ENCODE measurements at regions not wholly inside any gene's neighbourhood (a gene's known extent, or its start where the extent isn't known, plus 50 kb on each side); places are given as distances from the start of the nearest gene placed in this dataset.

DNA sequence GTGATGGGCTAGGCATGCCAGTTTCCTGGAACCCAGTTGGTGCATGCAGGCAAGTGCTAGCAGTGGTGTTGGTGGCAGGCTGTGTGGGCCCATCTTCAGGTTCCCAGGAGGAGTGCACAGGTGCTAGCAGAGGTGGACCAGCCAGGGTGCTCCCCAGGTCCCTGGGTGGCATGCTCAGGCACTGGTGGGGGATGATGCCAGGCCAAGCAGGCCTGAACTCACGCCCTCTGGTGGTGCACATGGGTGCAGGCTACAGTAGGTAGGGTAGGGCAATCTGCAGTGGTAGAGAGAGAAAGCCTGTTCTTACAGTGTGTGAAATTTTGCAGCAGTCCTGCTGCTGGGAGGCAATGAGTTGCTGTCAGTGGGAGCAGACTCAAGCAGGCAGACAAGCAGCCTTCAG, 1651.8 kb downstream of the DPP10 start:
- no peaks in the 10 kb centered on the region for H3K4me1 ChIP-seq (ENCODE audit: insufficient read depth, low read length, poor library complexity, severe bottlenecking)
- no peaks in the 10 kb centered on the region for H3K36me3 ChIP-seq (ENCODE audit: insufficient read depth, low read length)
- no peaks in the 10 kb centered on the region for H3F3A ChIP-seq (ENCODE audit: low read depth)
- no peak overlapping the region for H3K4me3 ChIP-seq (ENCODE audit: low read length, poor library complexity, severe bottlenecking)
- H4K20me1 ChIP-seq (ENCODE audit: insufficient read depth, low read length, poor library complexity, severe bottlenecking): no peaks in the 10 kb centered on the region
- no peaks in the 10 kb centered on the region for H3K9me3 ChIP-seq (ENCODE audit: insufficient read depth, low read depth, low read length)
- H3K79me2 ChIP-seq (ENCODE audit: insufficient read depth, low read length): no peaks in the 10 kb centered on the region
- H3K27me3 ChIP-seq (ENCODE audit: insufficient read depth, low read length, poor library complexity, severe bottlenecking): no peaks in the 10 kb centered on the region
- no peaks in the 10 kb centered on the region for H3K9me2 ChIP-seq (replicated peaks; ENCODE audit: low read depth, low read length)
- H3K9ac ChIP-seq (ENCODE audit: low read depth, low read length, poor library complexity, severe bottlenecking): no peak overlapping the region
- no peak overlapping the region for H2AFZ ChIP-seq (ENCODE audit: low read length)
- TF ChIP-seq, protein P1, sequence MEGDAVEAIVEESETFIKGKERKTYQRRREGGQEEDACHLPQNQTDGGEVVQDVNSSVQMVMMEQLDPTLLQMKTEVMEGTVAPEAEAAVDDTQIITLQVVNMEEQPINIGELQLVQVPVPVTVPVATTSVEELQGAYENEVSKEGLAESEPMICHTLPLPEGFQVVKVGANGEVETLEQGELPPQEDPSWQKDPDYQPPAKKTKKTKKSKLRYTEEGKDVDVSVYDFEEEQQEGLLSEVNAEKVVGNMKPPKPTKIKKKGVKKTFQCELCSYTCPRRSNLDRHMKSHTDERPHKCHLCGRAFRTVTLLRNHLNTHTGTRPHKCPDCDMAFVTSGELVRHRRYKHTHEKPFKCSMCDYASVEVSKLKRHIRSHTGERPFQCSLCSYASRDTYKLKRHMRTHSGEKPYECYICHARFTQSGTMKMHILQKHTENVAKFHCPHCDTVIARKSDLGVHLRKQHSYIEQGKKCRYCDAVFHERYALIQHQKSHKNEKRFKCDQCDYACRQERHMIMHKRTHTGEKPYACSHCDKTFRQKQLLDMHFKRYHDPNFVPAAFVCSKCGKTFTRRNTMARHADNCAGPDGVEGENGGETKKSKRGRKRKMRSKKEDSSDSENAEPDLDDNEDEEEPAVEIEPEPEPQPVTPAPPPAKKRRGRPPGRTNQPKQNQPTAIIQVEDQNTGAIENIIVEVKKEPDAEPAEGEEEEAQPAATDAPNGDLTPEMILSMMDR (conservative IDR thresholded peaks at IDR 0.05; ENCODE audit: low read length): no peak; the same call in 1 of the 2 replicates
- no peak for TF ChIP-seq EZH2phosphoT487 (IDR thresholded peaks at IDR 0.05; ENCODE audit: borderline replicate concordance)
- H3K4me2 ChIP-seq (ENCODE audit: low read depth, low read length, poor library complexity, severe bottlenecking): no peak overlapping the region

DNA sequence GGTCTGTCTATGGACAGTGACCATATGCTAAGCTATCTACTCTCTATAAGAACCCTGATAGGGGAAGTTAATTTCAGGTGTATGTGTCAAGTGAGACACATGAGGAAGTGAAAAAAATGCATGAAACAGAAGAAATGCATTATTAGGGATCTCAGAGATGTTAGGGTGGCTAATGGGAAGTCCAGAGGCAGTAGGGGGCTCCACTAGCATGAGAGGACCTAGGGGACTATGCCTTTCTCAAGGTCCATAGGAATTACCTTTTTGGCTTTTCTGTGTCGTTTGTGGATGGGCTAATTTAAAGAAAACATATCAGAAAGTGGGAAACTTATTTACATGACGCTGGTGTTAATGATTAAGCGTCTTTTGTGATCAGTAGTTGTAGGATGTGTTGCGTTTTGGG, 1653.2 kb downstream of the DPP10 start:
- H3K36me3 ChIP-seq (ENCODE audit: insufficient read depth, low read length): no peaks in the 10 kb centered on the region
- no peaks in the 10 kb centered on the region for H3K4me1 ChIP-seq (ENCODE audit: insufficient read depth, low read length, poor library complexity, severe bottlenecking)
- H3F3A ChIP-seq (ENCODE audit: low read depth): no peaks in the 10 kb centered on the region
- no peak overlapping the region for H3K9ac ChIP-seq (ENCODE audit: low read depth, low read length, poor library complexity, severe bottlenecking)
- H3K27me3 ChIP-seq (ENCODE audit: insufficient read depth, low read length, poor library complexity, severe bottlenecking): no peaks in the 10 kb centered on the region
- TF ChIP-seq, protein P1 (conservative IDR thresholded peaks at IDR 0.05; ENCODE audit: low read length): no peak
- no peak for TF ChIP-seq EZH2phosphoT487 (IDR thresholded peaks at IDR 0.05; ENCODE audit: borderline replicate concordance)
- H2AFZ ChIP-seq (ENCODE audit: low read length): no peak overlapping the region
- no peaks in the 10 kb centered on the region for H4K20me1 ChIP-seq (ENCODE audit: insufficient read depth, low read length, poor library complexity, severe bottlenecking)
- H3K4me2 ChIP-seq (ENCODE audit: low read depth, low read length, poor library complexity, severe bottlenecking): no peak overlapping the region
- H3K4me3 ChIP-seq (ENCODE audit: low read length, poor library complexity, severe bottlenecking): no peak overlapping the region
- no peaks in the 10 kb centered on the region for H3K9me2 ChIP-seq (replicated peaks; ENCODE audit: low read depth, low read length)
- H3K79me2 ChIP-seq (ENCODE audit: insufficient read depth, low read length): no peaks in the 10 kb centered on the region
- H3K9me3 ChIP-seq (ENCODE audit: insufficient read depth, low read depth, low read length): no peaks in the 10 kb centered on the region

DNA sequence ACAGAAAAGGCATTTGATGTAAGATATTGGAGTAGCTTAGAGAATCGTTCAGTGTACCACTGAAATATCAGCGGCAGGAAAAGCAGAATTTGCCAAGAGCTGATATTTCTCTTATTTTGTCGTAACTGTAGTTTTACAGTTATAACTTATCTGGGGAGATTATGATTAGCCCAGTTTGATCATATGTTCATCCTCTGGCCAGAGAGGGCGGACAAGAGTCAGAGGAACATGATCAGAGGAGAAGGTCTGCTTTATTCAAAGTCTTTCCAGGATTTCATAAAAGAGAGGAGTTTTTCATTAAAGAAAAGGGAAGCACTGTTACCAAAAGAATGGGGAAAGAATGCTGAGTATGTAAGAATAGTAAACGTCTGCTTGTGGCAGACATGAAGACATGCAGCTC, 1655.6 kb downstream of the DPP10 start:
- Histone ChIP-seq H3K9me3 (ENCODE audit: insufficient read depth, low read depth, low read length) (no peaks in the 10 kb centered on the region), H3K4me2 (ENCODE audit: low read depth, low read length, poor library complexity, severe bottlenecking) (no peak overlapping the region), H2AFZ (ENCODE audit: low read length) (no peak overlapping the region), H3K79me2 (ENCODE audit: insufficient read depth, low read length) (no peaks in the 10 kb centered on the region), H3K27me3 (ENCODE audit: insufficient read depth, low read length, poor library complexity, severe bottlenecking) (no peaks in the 10 kb centered on the region), H3K4me3 (ENCODE audit: low read length, poor library complexity, severe bottlenecking) (no peak overlapping the region), H3F3A (ENCODE audit: low read depth) (no peaks in the 10 kb centered on the region), H3K9me2 (replicated peaks; ENCODE audit: low read depth, low read length) (no peaks in the 10 kb centered on the region), H4K20me1 (ENCODE audit: insufficient read depth, low read length, poor library complexity, severe bottlenecking) (no peaks in the 10 kb centered on the region), H3K9ac (ENCODE audit: low read depth, low read length, poor library complexity, severe bottlenecking) (no peak overlapping the region), H3K36me3 (ENCODE audit: insufficient read depth, low read length) (no peaks in the 10 kb centered on the region), H3K4me1 (ENCODE audit: insufficient read depth, low read length, poor library complexity, severe bottlenecking) (no peaks in the 10 kb centered on the region)
- TF ChIP-seq, protein P1 (conservative IDR thresholded peaks at IDR 0.05; ENCODE audit: low read length): no peak
- no peak for TF ChIP-seq EZH2phosphoT487 (IDR thresholded peaks at IDR 0.05; ENCODE audit: borderline replicate concordance)

All from Loucy (cell line).